Nephron progenitor cell (in vitro differentiated cells): ENCODE measurements at regions not wholly inside any gene's neighbourhood (a gene's known extent, or its start where the extent isn't known, plus 50 kb on each side); places are given as distances from the start of the nearest gene placed in this dataset.

ENCODE experiments used
- DNase-seq: peaks from one replicate; pipeline ENCODE4 v3.0.0; 2021
- H3K27ac Mint-ChIP-seq: 2 replicates; pipeline ENCODE4 v1.8.0; 2021; ENCODE audit warnings: mild to moderate bottlenecking, moderate library complexity, mixed read lengths
- H3K27me3 Mint-ChIP-seq: 2 replicates; pipeline ENCODE4 v1.8.0; 2021; ENCODE audit warnings: mild to moderate bottlenecking, low read depth, mixed read lengths; ENCODE audit not compliant: poor library complexity
- H3K36me3 Mint-ChIP-seq: 2 replicates; pipeline ENCODE4 v1.8.0; 2021; ENCODE audit warnings: low read depth, mixed read lengths
- H3K4me1 Mint-ChIP-seq: 2 replicates; pipeline ENCODE4 v1.8.0; 2021; ENCODE audit warnings: mixed read lengths
- H3K4me3 Mint-ChIP-seq: 2 replicates; pipeline ENCODE4 v1.8.0; 2021; ENCODE audit warnings: mild to moderate bottlenecking, moderate library complexity, mixed read lengths
- H3K9me3 Mint-ChIP-seq: 2 replicates; pipeline ENCODE4 v1.8.0; 2021; ENCODE audit warnings: mild to moderate bottlenecking, moderate library complexity, mixed read lengths
- TF ChIP-seq, protein P1 (sequence below): fragments of 200-600 bp; sonication (generic); IDR thresholded peaks from 2 replicates; pipeline ENCODE4 v1.5.0; 2021; ENCODE audit warnings: antibody characterized with exemption

DNA sequence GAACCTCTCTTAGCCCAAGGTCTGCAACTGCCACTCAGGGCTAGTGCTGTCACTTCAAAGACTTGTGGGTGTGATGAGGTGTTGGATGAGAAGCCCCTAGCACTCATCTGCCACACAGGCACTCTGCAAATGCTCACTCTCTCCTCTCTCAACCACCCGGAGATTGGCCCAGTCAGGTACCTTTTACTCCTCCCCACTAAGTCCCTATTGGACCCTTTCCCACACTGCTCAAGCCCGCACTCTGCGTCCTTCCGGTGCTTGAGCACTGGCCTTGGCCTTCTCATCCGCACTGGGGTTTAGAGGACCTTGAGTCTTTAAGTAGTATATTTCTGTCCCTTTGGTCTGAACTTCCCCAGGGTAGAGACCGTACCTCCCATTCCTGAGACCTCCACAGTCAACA lies 308.0 kb downstream of the NXPE2 start:
- no peak overlapping the region for H3K4me3 Mint-ChIP-seq
- TF ChIP-seq, protein P1, sequence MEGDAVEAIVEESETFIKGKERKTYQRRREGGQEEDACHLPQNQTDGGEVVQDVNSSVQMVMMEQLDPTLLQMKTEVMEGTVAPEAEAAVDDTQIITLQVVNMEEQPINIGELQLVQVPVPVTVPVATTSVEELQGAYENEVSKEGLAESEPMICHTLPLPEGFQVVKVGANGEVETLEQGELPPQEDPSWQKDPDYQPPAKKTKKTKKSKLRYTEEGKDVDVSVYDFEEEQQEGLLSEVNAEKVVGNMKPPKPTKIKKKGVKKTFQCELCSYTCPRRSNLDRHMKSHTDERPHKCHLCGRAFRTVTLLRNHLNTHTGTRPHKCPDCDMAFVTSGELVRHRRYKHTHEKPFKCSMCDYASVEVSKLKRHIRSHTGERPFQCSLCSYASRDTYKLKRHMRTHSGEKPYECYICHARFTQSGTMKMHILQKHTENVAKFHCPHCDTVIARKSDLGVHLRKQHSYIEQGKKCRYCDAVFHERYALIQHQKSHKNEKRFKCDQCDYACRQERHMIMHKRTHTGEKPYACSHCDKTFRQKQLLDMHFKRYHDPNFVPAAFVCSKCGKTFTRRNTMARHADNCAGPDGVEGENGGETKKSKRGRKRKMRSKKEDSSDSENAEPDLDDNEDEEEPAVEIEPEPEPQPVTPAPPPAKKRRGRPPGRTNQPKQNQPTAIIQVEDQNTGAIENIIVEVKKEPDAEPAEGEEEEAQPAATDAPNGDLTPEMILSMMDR = no peak
- H3K36me3 Mint-ChIP-seq = no peaks in the 10 kb centered on the region
- no peaks in the 10 kb centered on the region for H3K9me3 Mint-ChIP-seq
- no peak for DNase-seq
- H3K4me1 Mint-ChIP-seq = peaks cover 25% of the 10 kb centered on the region
- H3K27ac Mint-ChIP-seq = no peak overlapping the region
- H3K27me3 Mint-ChIP-seq = peaks cover 15% of the 10 kb centered on the region

DNA sequence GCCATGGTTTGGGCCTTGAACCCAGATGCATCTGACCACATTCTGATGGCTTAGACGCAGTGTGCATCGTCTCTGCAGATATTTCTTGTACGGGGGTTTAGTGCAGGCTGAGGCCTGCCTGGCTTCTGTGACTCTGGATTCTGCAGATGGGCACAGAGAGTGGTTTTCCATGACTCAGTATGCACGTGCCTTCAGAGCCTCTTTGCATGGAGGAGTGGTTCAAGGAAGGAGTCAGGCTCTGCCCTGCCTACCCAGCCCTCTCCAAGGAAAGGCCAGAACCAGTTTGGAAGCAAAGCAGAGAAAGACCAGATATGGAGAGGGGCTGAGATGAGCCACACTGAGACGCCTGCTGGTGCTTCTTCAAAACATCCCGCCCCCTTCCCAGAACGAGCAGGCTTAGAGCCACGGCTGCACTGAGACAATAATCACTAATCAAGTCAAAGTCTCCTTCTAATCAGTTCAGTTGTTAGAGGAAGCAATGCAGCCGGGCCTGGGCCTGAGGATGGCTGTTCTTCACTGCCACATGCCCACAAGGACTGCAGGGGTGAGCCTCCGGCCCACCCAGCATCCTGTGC lies 308.9 kb downstream of the NXPE2 start:
- TF ChIP-seq, protein P1 = no peak
- Mint-ChIP-seq H3K27ac (no peak overlapping the region), H3K36me3 (no peaks in the 10 kb centered on the region), H3K9me3 (no peaks in the 10 kb centered on the region), H3K4me1 (peaks cover 25% of the 10 kb centered on the region), H3K27me3 (peaks cover 11% of the 10 kb centered on the region), H3K4me3 (no peak overlapping the region)
- no peak for DNase-seq

DNA sequence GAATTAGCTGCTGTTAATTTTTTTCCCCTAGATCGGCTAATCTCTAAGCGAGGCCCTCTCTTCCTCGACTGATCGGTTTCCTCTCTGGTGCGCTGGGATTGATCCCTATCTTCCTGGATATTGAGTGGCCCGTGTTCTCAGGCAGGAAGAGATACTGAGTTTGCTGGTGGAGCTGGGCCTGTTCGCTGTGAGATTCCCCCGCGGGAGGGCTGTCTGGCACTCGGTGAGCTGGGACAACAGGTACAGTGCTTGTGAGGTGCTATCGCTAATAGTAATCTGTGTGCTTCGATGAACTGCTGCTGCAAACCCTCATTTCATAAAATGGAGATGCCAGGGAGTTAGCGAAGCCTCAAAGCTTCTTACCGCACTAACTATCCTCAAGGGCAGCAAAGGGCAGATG lies 310.3 kb downstream of the NXPE2 start:
- TF ChIP-seq, protein P1 = no peak
- DNase-seq = no peak
- Mint-ChIP-seq H3K27me3 (peaks cover 7% of the 10 kb centered on the region), H3K27ac (peak overlapping the region; percentile 43), H3K36me3 (no peaks in the 10 kb centered on the region), H3K4me1 (peaks cover 25% of the 10 kb centered on the region), H3K4me3 (no peak overlapping the region), H3K9me3 (no peaks in the 10 kb centered on the region)

DNA sequence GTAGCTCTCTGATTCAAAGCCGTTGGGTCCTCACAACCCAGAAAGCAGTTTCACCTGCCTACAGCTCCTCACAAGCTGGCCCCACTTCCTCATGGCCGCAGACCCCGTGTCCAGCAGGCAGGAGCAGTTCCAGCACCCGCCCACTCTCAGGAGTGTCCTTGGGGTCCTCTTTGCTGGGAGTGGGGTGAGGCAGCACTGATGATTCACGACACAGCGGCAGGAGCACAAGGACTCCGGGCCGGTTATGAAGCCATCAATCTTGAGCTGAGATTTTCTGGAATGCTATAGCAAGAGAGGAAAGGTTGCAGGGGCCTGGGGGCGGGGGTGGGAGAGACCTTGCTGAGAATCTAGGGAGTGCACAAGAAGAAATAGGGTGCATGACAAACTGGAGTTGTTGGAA lies 311.2 kb downstream of the NXPE2 start:
- no peak overlapping the region for H3K4me3 Mint-ChIP-seq
- DNase-seq = peak; percentile 21
- TF ChIP-seq, protein P1 = no peak

DNA sequence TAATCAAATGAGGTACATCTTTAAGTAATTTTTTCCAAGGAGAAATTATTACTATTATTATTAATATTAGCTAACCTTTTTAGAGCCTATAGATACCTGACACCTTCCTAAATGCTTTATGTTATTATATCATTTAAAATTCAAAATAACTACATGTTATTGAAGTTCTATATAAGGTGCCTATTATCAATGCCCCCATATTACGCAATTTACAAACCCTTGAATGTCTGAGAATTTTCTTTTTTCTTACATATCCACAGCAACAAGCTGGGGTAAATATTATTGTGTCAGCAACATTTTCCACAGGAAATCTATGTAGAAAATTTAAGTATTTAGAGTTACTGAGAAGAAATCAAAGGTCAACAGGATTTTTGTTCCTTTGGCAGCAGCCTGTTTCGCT lies 327.3 kb downstream of the NXPE2 start:
- H3K4me1 Mint-ChIP-seq = no peaks in the 10 kb centered on the region
- TF ChIP-seq, protein P1 = no peak
- H3K27ac Mint-ChIP-seq = no peak overlapping the region
- no peak overlapping the region for H3K4me3 Mint-ChIP-seq
- peaks cover 13% of the 10 kb centered on the region for H3K9me3 Mint-ChIP-seq
- DNase-seq = no peak
- no peaks in the 10 kb centered on the region for H3K36me3 Mint-ChIP-seq
- H3K27me3 Mint-ChIP-seq = peaks cover 7% of the 10 kb centered on the region

More for the DNA sequence above, 311.2 kb downstream of the NXPE2 start:
- Mint-ChIP-seq H3K27ac (no peak overlapping the region), H3K9me3 (no peaks in the 10 kb centered on the region), H3K27me3 (peaks cover 7% of the 10 kb centered on the region), H3K36me3 (no peaks in the 10 kb centered on the region), H3K4me1 (peaks cover 25% of the 10 kb centered on the region)

DNA sequence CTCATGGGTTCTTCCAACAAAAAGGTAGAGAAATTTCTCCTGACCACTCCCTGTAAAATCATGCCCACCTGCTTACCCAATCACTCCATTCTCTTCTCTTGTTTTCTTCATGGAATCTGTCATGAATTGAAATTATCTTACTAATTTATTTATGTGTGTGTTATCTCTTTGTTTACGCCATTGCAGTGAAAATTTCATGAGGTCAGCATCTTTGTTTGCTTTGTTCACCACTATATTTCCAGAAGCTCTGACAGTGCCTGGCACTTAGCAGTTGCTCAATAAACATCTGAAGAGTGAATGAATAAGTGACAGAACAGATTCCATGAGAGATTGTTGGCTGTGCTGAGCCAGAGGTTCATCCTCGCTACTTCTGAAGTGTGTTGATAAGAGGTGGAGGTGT lies 329.5 kb downstream of the NXPE2 start:
- H3K9me3 Mint-ChIP-seq = peaks cover 13% of the 10 kb centered on the region
- no peaks in the 10 kb centered on the region for H3K36me3 Mint-ChIP-seq

More for the DNA sequence above, 329.5 kb downstream of the NXPE2 start:
- Mint-ChIP-seq H3K4me1 (no peaks in the 10 kb centered on the region), H3K27me3 (peaks cover 12% of the 10 kb centered on the region), H3K4me3 (no peak overlapping the region), H3K27ac (no peak overlapping the region)
- TF ChIP-seq, protein P1 = no peak
- no peak for DNase-seq
